ENCODE measurements at regions not wholly inside any gene's neighbourhood (a gene's known extent, or its start where the extent isn't known, plus 50 kb on each side); places are given as distances from the start of the nearest gene placed in this dataset.

- no peaks in the 10 kb centered on the region for H3K9me3 Mint-ChIP-seq
- no peak overlapping the region for H3K4me3 Mint-ChIP-seq
- H3K4me1 Mint-ChIP-seq, result no peaks in the 10 kb centered on the region
- peaks cover 3% of the 10 kb centered on the region for H3K27me3 Mint-ChIP-seq
- no peaks in the 10 kb centered on the region for H3K36me3 Mint-ChIP-seq (ENCODE audit: low read depth)
- no peak for DNase-seq
- intact Hi-C loops (cut with micrococcal nuclease), result no loop called here
- H3K27ac Mint-ChIP-seq, result no peak overlapping the region
These were observed 101.6 kb upstream of the CES5A start for GRCh38 chr16:55976815-55977214.

DNA sequence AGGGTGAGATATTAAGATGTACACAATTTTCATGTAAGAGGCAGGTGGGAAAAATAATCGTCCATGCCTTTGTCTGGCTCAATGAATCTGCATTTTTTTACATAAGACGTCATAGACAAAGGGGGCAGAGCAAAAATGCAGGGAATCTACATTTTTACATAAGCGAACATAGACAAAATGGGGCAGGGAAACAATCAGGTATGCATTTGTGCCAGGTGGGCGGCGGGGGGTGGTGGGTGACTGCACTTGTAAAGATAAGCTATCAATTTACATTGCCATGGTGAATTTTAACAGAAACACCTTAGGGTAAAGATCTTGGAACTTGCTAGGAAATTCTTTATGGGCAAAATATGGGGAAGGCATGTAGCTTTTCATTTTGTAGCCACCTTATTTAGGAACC is 96.3 kb upstream of the CES5A start:
- H3K9me3 Mint-ChIP-seq, result no peaks in the 10 kb centered on the region
- intact Hi-C loops (cut with micrococcal nuclease), result no loop called here
- H3K4me1 Mint-ChIP-seq, result no peaks in the 10 kb centered on the region

GRCh38 chr16:55968221-55968620 is 93.0 kb upstream of the CES5A start:
- Mint-ChIP-seq H3K27ac (no peak overlapping the region), H3K4me1 (no peaks in the 10 kb centered on the region), H3K27me3 (peaks cover 2% of the 10 kb centered on the region), H3K36me3 (ENCODE audit: low read depth) (no peaks in the 10 kb centered on the region), H3K9me3 (no peaks in the 10 kb centered on the region), H3K4me3 (no peak overlapping the region)
- no peak for DNase-seq
- intact Hi-C loops (cut with micrococcal nuclease), result no loop called here

More for the DNA sequence above, 96.3 kb upstream of the CES5A start:
- DNase-seq, result no peak
- H3K27me3 Mint-ChIP-seq, result peaks cover 3% of the 10 kb centered on the region
- no peaks in the 10 kb centered on the region for H3K36me3 Mint-ChIP-seq (ENCODE audit: low read depth)
- H3K4me3 Mint-ChIP-seq, result no peak overlapping the region
- no peak overlapping the region for H3K27ac Mint-ChIP-seq

DNA sequence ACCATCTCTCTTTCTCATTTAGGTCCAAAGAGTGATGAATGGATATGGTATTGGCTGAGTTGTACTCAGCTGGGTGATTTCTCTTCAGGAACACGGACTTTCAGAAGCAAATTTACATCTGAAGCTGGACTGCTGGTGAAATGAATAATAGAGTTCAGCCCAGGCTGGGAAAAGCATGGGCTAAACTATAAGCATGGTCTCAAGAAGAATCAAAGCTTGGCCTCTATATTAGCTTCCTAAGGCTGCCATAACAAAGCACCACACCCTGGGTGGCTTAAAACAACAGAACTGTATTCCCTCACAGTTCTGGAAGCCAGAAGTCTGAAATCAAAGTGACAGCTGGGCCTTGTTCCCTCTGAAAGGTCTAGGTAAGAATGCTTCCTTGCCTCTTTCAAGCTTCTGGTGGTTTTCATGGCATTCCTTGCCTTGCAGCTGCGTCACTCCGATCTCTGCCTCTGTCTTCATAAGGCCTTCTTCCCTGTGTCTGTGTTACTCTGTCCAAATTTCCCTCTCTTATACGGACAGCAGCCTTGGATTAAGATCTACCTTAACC is 89.8 kb upstream of the CES5A start:
- Mint-ChIP-seq H3K4me3 (no peak overlapping the region), H3K4me1 (no peaks in the 10 kb centered on the region), H3K27ac (no peak overlapping the region), H3K36me3 (ENCODE audit: low read depth) (no peaks in the 10 kb centered on the region), H3K27me3 (no peaks in the 10 kb centered on the region), H3K9me3 (no peaks in the 10 kb centered on the region)
- peak; percentile 16 for DNase-seq
- intact Hi-C loops (cut with micrococcal nuclease), result no loop called here

DNA sequence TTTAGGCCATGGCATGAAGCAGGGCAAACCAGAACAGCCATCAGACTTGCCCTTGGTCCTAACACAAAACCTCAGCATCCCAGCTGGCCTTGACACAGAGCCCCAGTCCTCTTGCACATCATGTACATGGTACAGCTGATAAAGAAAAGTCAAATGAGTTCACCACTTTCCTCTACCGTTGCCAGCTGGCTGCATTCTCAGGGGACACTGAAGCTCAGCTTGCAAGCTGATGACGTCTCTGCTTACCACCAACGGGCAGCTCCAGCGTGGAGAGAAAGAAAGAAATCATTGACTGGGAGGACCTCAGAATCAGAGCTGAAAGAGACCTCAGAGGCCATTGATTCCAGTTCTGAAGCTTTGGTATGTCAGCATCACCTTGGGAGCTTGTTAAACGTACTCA is 80.7 kb upstream of the CES5A start:
- Mint-ChIP-seq H3K27ac (no peak overlapping the region), H3K27me3 (peaks cover 7% of the 10 kb centered on the region), H3K9me3 (no peaks in the 10 kb centered on the region), H3K4me1 (no peaks in the 10 kb centered on the region), H3K36me3 (ENCODE audit: low read depth) (no peaks in the 10 kb centered on the region), H3K4me3 (no peak overlapping the region)
- intact Hi-C loops (cut with micrococcal nuclease), result no loop called here
- DNase-seq, result no peak

- no peak overlapping the region for H3K27ac Mint-ChIP-seq
These were observed 80.3 kb upstream of the CES5A start for GRCh38 chr16:55955424-55955823.

DNA sequence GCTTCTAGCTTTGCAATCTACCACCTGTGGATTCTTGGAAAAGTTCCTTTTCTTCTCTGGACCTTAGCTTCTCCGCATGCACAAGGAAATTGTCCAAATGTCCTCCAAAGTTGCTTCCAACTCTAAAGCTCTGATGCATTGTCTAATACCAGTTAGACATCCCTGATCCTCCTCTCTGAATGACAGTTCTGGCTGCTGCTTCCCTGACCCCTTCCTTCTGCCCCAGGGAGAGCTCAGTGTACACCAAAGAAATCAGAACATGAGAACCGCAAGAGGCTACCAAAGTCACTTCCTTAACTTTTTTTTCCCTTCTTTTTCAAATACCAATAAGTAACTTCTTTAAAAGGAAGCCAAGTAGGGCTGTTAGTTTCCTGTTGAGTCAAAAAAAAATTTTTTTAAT is 79.7 kb upstream of the CES5A start:
- DNase-seq, result no peak
- no peak overlapping the region for H3K27ac Mint-ChIP-seq
- intact Hi-C loops (cut with micrococcal nuclease), result no loop called here
- H3K9me3 Mint-ChIP-seq, result no peaks in the 10 kb centered on the region
- peaks cover 11% of the 10 kb centered on the region for H3K27me3 Mint-ChIP-seq
- no peaks in the 10 kb centered on the region for H3K36me3 Mint-ChIP-seq (ENCODE audit: low read depth)
- H3K4me1 Mint-ChIP-seq, result no peaks in the 10 kb centered on the region
- H3K4me3 Mint-ChIP-seq, result no peak overlapping the region

More at GRCh38 chr16:55955424-55955823, 80.3 kb upstream of the CES5A start:
- Mint-ChIP-seq H3K9me3 (no peaks in the 10 kb centered on the region), H3K4me3 (no peak overlapping the region), H3K36me3 (ENCODE audit: low read depth) (no peaks in the 10 kb centered on the region), H3K27me3 (peaks cover 9% of the 10 kb centered on the region), H3K4me1 (no peaks in the 10 kb centered on the region)
- intact Hi-C loops (cut with micrococcal nuclease), result no loop called here
- no peak for DNase-seq

DNA sequence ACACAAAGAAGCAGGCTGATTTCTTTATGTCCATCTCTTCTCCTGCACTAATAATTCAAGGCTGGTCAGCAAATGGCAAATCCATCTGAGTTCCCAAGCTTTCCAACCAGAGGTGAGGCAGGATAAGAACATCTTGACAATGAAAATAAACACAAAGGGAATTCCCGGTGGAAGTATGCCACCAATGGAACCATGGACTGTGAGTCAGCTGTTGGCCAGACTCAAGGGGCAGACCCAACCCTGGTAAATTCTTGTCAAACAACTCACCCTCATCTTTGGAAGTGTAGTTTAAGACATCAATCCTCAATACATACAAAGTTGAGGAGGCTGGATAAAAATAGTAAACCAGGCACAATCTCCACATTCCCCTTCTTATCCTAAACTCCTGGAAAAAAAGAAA is 74.3 kb upstream of the CES5A start:
- H3K4me1 Mint-ChIP-seq, result no peaks in the 10 kb centered on the region
- intact Hi-C loops (cut with micrococcal nuclease), result no loop called here
- no peak for DNase-seq
- peaks cover 26% of the 10 kb centered on the region for H3K27me3 Mint-ChIP-seq
- H3K9me3 Mint-ChIP-seq, result no peaks in the 10 kb centered on the region
- H3K36me3 Mint-ChIP-seq (ENCODE audit: low read depth), result no peaks in the 10 kb centered on the region
- no peak overlapping the region for H3K4me3 Mint-ChIP-seq
- H3K27ac Mint-ChIP-seq, result no peak overlapping the region

GRCh38 chr16:55948230-55948629 is 73.1 kb upstream of the CES5A start:
- Mint-ChIP-seq H3K27ac (no peak overlapping the region), H3K4me3 (no peak overlapping the region), H3K36me3 (ENCODE audit: low read depth) (no peaks in the 10 kb centered on the region), H3K27me3 (peaks cover 23% of the 10 kb centered on the region), H3K4me1 (no peaks in the 10 kb centered on the region), H3K9me3 (no peaks in the 10 kb centered on the region)
- no peak for DNase-seq
- intact Hi-C loops (cut with micrococcal nuclease), result no loop called here

DNA sequence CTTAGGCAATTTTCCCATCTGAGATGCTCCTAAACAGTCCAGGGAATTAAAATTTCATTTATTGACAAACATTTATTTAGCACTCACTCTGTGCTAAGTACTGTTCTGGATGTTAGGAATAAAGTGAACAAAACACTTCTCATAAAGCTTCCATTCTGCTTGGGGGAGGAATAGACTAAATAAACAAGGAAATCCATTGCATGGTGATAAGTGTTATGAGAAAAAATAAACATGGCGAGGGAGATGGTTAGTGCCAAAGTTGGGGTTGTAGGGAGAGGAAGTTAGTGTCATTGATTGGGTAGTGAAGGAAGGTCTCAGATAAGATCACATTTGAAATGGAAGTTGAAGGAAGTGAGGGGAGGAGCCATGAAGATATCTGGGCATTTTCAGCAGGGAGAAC is 72.2 kb upstream of the CES5A start:
- Mint-ChIP-seq H3K27ac (no peak overlapping the region), H3K4me3 (no peak overlapping the region), H3K36me3 (ENCODE audit: low read depth) (no peaks in the 10 kb centered on the region), H3K9me3 (no peaks in the 10 kb centered on the region), H3K27me3 (peaks cover 26% of the 10 kb centered on the region), H3K4me1 (no peaks in the 10 kb centered on the region)
- DNase-seq, result no peak
- intact Hi-C loops (cut with micrococcal nuclease), result no loop called here

GRCh38 chr16:55944377-55944802 is 69.2 kb upstream of the CES5A start:
- H3K36me3 Mint-ChIP-seq (ENCODE audit: low read depth), result no peaks in the 10 kb centered on the region
- no peaks in the 10 kb centered on the region for H3K9me3 Mint-ChIP-seq
- H3K27ac Mint-ChIP-seq, result no peak overlapping the region
- H3K27me3 Mint-ChIP-seq, result peaks cover 34% of the 10 kb centered on the region
- no peaks in the 10 kb centered on the region for H3K4me1 Mint-ChIP-seq
- H3K4me3 Mint-ChIP-seq, result no peak overlapping the region
- intact Hi-C loops (cut with micrococcal nuclease), result loop anchor here (1.0 to 2.0 kb wide), 2 partner anchors 258 to 374 kb away; no protein-coding TSS in a partner anchor
- peak; percentile 84 for DNase-seq

GRCh38 chr16:55943267-55943666 is 68.1 kb upstream of the CES5A start:
- Mint-ChIP-seq H3K36me3 (ENCODE audit: low read depth) (no peaks in the 10 kb centered on the region), H3K27me3 (peaks cover 33% of the 10 kb centered on the region), H3K4me1 (no peaks in the 10 kb centered on the region), H3K27ac (no peak overlapping the region), H3K9me3 (no peaks in the 10 kb centered on the region), H3K4me3 (no peak overlapping the region)
- peak; percentile 29 for DNase-seq
- intact Hi-C loops (cut with micrococcal nuclease), result no loop called here

- peaks cover 33% of the 10 kb centered on the region for H3K27me3 Mint-ChIP-seq
- intact Hi-C loops (cut with micrococcal nuclease), result no loop called here
- no peak overlapping the region for H3K27ac Mint-ChIP-seq
- no peaks in the 10 kb centered on the region for H3K9me3 Mint-ChIP-seq
- no peaks in the 10 kb centered on the region for H3K36me3 Mint-ChIP-seq (ENCODE audit: low read depth)
- H3K4me3 Mint-ChIP-seq, result no peak overlapping the region
- DNase-seq, result peak; percentile 24
- no peaks in the 10 kb centered on the region for H3K4me1 Mint-ChIP-seq
These were observed 67.6 kb upstream of the CES5A start for GRCh38 chr16:55942821-55943220.

DNA sequence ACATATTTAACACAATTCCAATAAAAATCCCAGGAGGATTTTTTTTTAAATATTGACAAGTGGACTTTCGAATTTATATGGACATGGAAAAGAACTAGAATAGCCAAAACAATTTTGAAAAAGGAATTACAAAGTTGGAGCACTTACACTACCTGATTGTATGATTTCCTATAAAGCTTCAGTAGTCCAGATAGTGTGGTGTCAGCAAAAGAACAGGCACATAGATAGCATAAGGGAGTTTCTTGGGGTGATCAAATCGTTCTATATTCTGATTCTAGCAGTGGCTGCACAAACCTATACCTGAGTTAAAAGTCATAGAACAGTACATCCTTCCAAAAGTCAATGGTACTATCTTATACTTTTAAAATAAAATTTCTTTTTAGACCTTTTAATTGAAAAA is 66.4 kb upstream of the CES5A start:
- Mint-ChIP-seq H3K9me3 (no peaks in the 10 kb centered on the region), H3K27ac (no peak overlapping the region), H3K4me1 (no peaks in the 10 kb centered on the region), H3K36me3 (ENCODE audit: low read depth) (no peaks in the 10 kb centered on the region), H3K27me3 (peaks cover 28% of the 10 kb centered on the region), H3K4me3 (no peak overlapping the region)
- DNase-seq, result no peak
- intact Hi-C loops (cut with micrococcal nuclease), result no loop called here

GRCh38 chr16:55938126-55938525 is 63.0 kb upstream of the CES5A start:
- H3K27ac Mint-ChIP-seq, result no peak overlapping the region
- H3K9me3 Mint-ChIP-seq, result no peaks in the 10 kb centered on the region
- no peaks in the 10 kb centered on the region for H3K4me1 Mint-ChIP-seq
- H3K27me3 Mint-ChIP-seq, result peaks cover 23% of the 10 kb centered on the region
- intact Hi-C loops (cut with micrococcal nuclease), result no loop called here
- no peak for DNase-seq
- H3K36me3 Mint-ChIP-seq (ENCODE audit: low read depth), result no peaks in the 10 kb centered on the region
- no peak overlapping the region for H3K4me3 Mint-ChIP-seq
